ENCODE measurements at regions not wholly inside any gene's neighbourhood (a gene's known extent, or its start where the extent isn't known, plus 50 kb on each side); places are given as distances from the start of the nearest gene placed in this dataset.

- TF ChIP-seq CTCF (IDR thresholded peaks at IDR 0.05), result no peak
- no peak for TF ChIP-seq POLR2A (IDR thresholded peaks at IDR 0.05)
- no peak for TF ChIP-seq POLR2AphosphoS5 (IDR thresholded peaks at IDR 0.05)
Measured at GRCh38 chr2:142668420-142668819, 209.0 kb upstream of the KYNU start.
